GM12874 (cell line): ENCODE measurements at regions not wholly inside any gene's neighbourhood (a gene's known extent, or its start where the extent isn't known, plus 50 kb on each side); places are given as distances from the start of the nearest gene placed in this dataset.

ENCODE experiments used
- CTCF ChIP-seq: IDR thresholded peaks from 2 replicates; pipeline ENCODE4 v1.5.1; 2011; ENCODE audit warnings: low read depth, mild to moderate bottlenecking, control low read depth, low read length, moderate library complexity; ENCODE audit not compliant: insufficient read depth

- no peak for TF ChIP-seq CTCF
Observed at GRCh38 chr5:169448826-169449225, 134.7 kb upstream of the SPDL1 start.

- no peak for TF ChIP-seq CTCF
Observed at GRCh38 chr5:169445191-169445590, 138.4 kb upstream of the SPDL1 start.

GRCh38 chr5:169442913-169443784, 140.4 kb upstream of the SPDL1 start:
- TF ChIP-seq CTCF, result no peak

GRCh38 chr5:169442403-169442874, 141.1 kb upstream of the SPDL1 start:
- no peak for TF ChIP-seq CTCF

GRCh38 chr5:169440107-169440705, 139.3 kb upstream of the SLIT3 start:
- TF ChIP-seq CTCF, result no peak

- no peak for TF ChIP-seq CTCF
Observed at GRCh38 chr5:169439362-169439761, 138.4 kb upstream of the SLIT3 start.

- TF ChIP-seq CTCF, result no peak
Observed at GRCh38 chr5:169435506-169436229, 134.7 kb upstream of the SLIT3 start.
